NB4 (cell line): ENCODE measurements at regions not wholly inside any gene's neighbourhood (a gene's known extent, or its start where the extent isn't known, plus 50 kb on each side); places are given as distances from the start of the nearest gene placed in this dataset.

Source experiments
- MYC ChIP-seq: IDR thresholded peaks from 2 replicates; pipeline ENCODE4 v1.6.1; 2011; ENCODE audit warnings: low read depth, low read length
- POLR2A ChIP-seq: IDR thresholded peaks from 2 replicates; pipeline ENCODE4 v1.6.1; 2011; ENCODE audit warnings: mild to moderate bottlenecking; ENCODE audit not compliant: insufficient read length; ENCODE audit errors: extremely low read depth
- TF ChIP-seq, protein P1 (sequence below): IDR thresholded peaks from one replicate; pipeline ENCODE4 v1.5.1; 2012; ENCODE audit warnings: low read depth, low read length
- TF ChIP-seq, protein P2 (sequence below): IDR thresholded peaks from 2 replicates; pipeline ENCODE4 v1.6.1; 2011; ENCODE audit warnings: low read depth, low read length

DNA sequence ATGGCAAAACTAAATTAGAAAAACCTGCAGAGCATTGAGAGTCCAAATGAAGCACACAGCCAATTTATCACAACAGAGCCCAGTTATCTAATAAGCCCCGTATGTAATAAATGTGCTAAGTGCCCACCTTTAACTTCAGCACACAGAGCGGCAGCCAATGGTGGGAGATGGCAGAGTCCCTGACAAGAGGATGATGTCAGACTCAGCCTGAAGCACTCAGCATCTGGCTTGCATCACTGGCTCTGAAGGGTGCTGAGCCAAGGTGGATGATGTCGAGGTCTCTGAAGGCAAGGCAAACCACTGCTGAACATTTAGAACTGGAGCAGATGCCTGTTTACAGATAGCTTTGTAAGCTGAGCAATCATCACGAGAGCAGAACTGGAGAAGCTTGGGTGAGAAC is 118.3 kb downstream of the NUF2 start:
- no peak for TF ChIP-seq POLR2A
- TF ChIP-seq, protein P1, sequence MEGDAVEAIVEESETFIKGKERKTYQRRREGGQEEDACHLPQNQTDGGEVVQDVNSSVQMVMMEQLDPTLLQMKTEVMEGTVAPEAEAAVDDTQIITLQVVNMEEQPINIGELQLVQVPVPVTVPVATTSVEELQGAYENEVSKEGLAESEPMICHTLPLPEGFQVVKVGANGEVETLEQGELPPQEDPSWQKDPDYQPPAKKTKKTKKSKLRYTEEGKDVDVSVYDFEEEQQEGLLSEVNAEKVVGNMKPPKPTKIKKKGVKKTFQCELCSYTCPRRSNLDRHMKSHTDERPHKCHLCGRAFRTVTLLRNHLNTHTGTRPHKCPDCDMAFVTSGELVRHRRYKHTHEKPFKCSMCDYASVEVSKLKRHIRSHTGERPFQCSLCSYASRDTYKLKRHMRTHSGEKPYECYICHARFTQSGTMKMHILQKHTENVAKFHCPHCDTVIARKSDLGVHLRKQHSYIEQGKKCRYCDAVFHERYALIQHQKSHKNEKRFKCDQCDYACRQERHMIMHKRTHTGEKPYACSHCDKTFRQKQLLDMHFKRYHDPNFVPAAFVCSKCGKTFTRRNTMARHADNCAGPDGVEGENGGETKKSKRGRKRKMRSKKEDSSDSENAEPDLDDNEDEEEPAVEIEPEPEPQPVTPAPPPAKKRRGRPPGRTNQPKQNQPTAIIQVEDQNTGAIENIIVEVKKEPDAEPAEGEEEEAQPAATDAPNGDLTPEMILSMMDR: no peak
- TF ChIP-seq, protein P2, sequence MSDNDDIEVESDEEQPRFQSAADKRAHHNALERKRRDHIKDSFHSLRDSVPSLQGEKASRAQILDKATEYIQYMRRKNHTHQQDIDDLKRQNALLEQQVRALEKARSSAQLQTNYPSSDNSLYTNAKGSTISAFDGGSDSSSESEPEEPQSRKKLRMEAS: no peak
- TF ChIP-seq MYC: no peak
